HG02885 (cell line): ENCODE measurements at regions not wholly inside any gene's neighbourhood (a gene's known extent, or its start where the extent isn't known, plus 50 kb on each side); places are given as distances from the start of the nearest gene placed in this dataset.

Experiments used
- ATAC-seq: cut with Tn5 transposase; IDR thresholded peaks from one replicate; pipeline ENCODE4 v1.9.1; 2021; ENCODE audit warnings: mild to moderate bottlenecking; ENCODE audit not compliant: unreplicated experiment, poor library complexity

DNA sequence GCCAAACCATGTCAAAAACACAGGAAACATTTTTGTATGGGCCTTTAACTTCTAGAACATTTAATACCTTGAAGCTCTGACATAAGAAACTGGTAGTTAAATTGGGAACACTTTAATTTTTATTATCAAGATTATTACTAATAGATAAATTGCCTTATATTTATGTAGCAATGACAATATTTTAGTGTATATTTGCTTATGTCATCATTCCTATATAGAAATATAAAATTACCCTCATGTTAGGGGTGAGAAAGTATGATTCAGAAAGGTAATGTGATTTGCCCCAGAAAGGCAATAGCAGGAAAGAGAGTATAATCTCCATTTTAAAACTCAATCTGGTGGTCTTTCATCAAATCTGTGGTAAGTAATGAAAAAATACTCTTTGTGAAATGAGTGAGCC, 147.4 kb downstream of the IL15 start:
- no peak for ATAC-seq

DNA sequence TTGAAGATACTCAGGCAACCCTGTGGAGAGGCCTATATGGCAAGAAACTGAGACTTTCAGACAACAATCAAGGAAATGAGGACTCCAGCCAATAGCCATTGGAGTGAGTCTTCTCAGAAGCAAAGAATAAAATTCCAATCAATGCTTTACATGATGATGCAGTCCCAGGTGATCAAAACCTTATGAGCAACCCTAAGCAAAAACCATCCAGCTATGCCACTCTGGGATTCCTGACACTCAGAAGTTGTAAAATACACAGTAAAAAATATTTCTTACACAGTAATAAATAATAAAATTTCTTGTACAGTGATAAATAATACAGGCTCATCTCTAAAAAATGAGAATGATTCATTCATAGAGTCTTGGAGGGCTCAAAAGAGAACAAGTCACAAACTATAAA, 150.6 kb downstream of the IL15 start:
- ATAC-seq, result no peak

DNA sequence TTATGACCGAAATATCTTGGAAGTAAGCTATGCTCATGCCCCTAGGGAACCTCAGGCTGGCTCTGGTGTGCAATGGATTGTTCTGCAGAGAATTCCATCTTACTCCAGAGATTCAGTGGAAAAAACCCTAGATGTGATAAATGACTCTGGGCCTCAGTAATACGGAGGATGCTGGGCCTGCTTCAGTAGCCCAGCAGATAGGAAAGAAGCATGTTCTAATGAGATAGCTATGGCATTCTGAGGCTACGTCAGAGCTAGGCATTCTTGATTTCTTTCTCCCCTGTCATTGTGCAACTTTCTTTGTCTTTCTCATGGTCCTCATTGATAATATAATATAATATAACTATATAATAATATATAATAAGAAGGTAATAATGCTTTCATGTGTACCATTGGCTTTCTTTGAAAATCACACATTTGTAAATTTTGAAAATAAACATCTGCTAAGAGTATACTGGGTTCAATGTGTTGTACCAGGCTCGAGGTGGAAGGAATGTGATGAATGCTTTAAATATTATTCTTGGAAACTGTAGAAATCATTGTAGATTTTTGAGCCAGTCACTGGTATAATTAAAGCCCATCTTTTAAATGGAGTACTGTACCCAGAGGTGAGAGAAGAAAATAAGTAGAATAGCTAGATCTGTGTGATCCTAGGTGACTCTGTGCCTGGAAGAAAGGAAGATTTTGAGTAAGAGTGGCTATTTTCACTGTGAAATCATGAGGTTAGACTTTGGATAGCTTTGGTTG, 152.0 kb downstream of the IL15 start:
- ATAC-seq, result no peak

DNA sequence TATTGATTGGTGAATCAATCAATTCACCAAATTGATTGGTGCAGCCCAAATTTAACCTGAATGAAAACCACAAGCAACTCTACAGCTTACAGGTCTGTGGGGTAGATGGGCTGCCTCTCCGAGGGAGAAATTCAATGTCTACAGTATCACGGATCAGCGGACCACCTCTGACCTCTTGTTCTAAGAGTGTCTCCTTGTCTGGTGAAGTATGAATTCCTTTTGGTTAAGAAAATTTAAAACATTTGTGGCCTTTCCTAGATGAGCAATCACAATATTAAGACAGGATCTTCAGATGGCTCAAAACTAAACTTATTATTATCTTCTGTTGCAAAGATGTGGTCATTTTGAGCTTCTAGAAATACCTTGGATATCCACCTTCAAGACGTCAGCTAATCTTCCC, 153.3 kb downstream of the IL15 start:
- ATAC-seq, result no peak

DNA sequence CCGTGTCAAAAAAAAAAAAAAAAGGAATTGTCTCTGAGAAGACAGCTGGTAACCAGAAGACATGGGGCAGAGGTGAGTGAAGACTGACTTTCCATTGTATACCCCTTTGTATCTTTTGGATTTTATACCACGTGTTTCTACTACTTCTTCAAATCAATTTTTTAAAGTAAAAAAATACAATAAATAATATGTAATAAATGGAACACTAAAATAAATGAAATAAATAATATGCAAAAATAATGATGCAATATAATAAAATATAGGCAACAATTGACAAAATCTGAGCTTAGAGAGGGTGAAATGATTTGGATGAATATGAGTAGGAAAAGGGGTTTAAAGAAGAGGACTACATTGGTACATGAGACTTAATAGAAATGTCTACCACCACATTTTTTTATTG, 155.8 kb downstream of the IL15 start:
- ATAC-seq, result no peak

DNA sequence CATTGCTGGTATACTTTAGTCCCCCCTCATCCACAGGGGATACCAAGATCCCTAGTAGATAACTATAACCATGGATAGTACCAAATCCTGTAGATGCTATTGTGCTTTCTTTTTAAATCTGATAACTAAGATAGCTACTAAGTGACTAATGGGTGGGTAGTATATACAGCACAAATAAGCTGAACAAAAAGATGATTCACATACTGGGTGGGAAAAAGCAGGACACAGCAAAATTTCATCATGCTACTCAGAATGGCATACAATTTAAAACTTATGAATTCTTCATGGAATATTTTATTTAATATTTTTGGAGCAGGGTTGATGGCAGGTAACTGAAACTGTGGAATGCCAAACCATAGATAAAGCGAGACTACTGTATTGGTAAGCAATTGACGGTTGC, 161.6 kb downstream of the IL15 start:
- ATAC-seq, result no peak

DNA sequence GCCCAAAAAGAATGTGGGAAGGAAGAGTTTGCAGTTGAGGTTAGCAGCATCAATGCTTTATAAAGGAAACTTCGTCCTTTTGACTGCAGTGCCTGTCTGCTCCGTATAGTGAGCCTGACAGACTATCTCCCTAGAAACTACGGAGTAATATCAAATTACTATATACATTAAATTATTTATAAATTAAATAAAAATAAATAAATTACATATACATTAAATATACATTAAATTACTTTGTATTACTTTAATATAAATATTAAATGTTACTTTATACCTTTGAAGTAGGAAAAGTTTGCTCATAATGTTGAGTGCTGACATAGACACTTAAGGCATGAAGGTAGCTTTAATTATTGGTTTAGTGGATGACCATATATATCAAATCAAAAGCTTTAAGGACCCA, 165.2 kb downstream of the IL15 start:
- no peak for ATAC-seq

DNA sequence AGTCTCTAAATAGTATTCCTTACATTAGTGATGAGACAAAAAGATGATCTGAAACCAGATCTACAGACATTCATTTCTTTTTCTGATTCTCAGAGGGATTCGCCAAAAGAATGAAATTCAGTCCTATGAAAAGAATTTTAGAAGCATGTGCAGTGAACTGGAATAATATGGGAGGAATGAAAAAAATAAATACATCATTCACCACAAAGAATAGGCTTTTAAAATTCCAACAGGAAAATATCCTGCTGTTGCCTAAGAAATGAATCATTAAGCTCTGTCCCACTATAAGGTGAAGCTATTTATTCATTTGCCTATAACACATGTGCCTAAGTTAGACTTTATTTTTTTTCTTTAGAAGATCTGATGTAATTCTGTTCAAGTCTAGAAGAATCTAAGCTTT, 165.9 kb downstream of the IL15 start:
- no peak for ATAC-seq

DNA sequence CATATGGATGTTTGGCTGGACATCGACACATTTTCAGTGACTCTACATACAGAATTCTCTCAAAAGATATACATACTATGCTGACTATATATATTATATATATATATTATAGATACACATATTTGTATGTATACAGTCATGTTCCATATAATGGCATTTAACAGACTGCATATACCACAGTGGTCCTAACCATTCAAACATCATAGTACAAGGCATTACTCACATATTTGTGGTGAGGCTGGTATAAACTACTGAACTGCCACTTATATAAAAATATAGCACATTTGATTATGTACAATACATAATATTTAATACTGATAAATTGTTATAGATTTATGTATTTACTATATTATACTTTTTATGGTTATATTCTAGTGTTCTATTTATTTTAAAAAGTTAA, 168.5 kb downstream of the IL15 start:
- ATAC-seq, result no peak

DNA sequence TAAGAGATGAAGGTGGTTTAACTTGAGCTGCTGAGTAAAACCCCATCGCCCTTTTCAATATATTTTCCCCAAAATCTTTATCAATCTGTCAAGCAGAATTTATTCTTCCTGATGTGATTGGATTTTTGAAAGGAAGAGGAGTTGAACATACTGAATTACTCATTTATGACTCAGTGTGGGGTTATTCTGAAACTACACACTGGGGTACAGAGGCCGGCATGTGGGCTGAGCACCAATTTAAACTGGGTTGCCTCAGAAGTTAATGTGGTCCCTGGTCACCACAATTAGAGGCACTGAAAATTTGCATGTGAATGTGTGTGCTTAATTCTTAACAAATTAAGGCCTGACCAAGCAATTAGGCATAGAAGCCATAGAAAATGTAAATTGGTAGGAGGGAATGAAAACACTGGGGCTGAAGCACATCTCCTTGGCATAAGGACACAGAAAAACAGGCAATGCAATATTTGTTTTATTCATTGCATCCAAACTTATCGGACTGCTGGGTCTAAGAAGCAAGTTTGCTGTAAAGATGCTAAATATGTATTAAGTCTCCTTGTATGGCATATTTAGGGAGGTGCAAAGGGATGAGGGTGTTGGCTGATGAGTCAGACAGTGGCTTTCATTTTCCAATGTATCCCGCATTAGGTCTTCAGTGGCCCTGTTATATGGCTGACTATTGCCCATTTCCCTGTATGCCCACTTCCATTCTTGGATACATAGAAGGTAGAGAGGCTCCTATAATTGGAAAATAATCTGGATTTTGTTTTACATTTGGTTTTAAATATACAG, 170.9 kb downstream of the IL15 start:
- peak; percentile 55 for ATAC-seq

DNA sequence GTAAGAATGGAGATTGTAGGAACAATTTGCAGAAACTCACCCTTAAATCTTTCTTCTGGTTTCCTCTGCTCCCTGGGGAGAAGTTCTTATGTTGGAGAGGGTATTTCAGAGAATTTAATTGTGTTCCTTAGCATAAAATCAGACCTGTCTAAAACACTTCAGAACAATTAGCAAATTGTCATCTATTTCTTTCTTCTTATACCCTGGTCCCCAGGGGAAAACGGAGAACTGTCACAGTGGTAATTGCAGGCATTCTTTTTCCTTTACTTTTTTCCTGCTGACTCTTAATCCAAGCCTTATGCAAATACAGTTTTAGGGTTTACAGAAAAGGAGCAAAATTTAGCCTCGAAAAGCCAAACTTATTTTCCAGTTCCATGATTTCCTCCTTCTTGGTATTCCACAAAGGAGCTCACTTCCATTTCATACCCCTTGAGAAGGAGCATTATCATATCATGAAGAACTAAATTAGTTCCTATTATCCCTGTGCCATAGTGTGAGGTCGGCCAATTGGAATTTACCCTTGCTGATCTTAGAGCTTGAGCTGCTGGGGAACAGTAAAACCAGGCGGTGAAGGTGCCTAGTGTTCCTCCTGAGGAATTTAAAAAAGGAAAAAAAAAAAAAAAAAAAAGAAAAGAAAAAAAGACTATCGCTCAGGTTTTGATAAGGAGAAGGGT, 173.8 kb downstream of the IL15 start:
- ATAC-seq, result no peak

DNA sequence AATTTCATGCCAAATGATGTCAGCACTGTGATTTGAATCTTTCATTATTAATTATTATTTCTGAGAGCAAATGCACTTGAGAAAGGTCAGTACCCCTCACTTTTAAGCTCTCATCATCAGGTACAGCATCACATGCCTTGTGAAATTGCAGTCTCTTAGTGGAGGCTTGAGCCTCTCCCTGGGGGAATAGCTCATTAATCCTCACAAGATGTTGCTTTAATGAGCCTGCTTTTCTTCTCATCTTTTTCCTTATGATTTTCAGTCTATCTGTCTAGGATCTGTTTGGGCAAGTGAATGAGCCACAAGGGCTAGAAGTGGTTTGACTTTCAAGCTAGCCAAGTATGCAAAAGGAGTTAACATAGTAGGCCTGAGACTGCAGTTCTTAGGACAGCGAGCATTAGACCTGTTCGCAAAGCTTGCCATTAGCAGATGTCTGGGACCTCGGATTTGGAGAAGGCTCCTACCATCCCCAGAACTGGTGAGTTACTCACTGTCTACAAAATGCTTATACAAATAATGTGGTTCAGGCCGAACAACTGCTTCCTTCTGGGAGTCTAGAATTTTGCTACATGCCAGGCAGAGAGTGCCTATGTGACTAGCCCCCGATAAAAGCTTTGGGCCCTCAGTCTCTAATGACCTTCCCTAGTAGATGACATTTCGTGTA, 174.5 kb downstream of the IL15 start:
- no peak for ATAC-seq

DNA sequence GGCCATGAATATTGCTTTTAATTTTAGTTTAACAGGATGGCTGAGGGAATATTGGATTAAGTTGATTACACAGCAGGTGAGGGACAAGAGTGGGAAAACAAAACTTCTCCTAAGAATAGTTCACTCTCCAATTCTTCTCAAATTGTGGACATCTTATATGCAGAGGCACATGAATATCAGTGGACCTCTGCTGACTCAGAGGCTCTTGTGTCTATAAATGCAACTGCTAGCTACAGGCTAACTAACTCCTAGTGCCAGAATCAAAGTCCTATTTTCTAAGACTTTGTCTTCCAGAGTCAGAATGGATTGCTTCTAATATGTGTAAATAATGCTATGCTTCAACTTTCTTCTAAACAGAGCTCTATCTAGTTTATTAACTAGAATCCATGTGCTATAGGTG, 175.8 kb downstream of the IL15 start:
- ATAC-seq, result no peak

DNA sequence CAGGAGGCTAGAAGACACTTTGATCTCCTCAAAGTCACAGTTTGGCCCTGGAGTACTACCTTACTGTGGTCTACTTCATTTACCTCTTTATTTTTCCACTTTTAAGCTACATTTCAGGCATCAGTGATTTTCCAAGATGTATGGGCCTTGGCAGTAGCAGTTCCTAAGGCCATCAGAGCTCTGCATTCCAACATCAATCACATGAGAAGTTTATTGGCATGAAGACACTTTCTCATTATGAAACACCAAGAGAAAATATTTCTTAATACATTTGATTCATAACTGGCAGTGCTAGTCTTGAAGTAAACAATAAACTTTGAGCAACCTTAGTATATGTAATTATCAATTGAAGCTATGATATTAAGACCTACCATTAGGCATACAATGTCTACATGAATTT, 178.1 kb downstream of the IL15 start:
- no peak for ATAC-seq

DNA sequence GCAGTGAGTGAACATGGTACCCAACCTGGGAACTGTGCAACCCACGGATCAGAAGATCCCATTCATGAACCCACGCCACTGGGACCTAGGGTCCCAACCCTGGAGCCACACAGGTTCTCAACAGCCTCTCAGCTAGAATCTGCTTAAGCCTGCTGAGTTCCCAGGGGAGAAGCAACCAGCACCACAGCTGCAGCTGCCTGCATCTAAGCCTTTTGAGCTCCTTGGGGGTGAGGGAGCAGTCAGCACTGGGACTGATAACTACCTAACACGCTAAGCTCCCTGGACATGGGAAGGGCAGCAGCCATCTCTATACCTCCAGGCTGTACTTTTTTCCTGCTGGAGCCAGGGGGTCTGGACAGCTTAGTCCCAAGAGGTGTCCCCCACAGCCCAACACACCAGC, 179.3 kb downstream of the IL15 start:
- ATAC-seq, result no peak

DNA sequence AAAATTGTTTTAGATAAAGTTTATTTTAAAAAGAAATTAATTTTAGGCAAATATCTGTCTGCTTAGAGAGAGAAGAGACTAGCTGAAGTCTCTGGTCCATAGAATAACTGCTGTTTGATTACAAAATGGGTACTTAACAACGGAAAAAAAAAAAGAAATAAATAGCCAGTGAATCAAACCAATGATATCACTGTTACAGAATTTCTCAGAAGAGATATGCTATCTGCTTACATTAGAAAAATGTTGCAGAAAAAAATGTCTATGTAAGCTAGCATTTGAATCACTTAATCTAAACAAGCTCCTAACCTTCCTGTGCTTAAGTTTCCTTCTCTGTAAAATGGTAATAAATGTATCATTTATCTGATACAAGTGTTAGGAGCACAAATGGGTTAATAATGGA, 189.9 kb downstream of the IL15 start:
- ATAC-seq, result no peak

DNA sequence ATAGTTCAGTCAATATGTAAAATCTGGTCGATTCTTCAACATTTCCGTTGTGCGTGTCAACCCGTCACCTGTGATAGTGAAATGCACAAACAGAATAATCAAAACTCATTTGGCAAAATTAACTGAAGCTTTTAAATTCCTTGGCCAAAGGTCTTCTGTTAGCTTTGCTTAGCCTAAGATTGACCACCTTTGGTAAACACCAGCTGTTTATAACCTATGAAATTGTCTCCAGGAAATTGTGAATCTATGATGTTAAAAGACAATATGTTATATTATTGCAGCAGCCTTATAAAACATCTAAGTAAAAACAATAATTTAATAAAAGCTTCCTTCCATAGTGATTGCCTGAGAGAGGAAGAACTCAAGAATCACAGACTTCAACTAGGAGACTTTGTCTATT, 196.8 kb downstream of the IL15 start:
- no peak for ATAC-seq

DNA sequence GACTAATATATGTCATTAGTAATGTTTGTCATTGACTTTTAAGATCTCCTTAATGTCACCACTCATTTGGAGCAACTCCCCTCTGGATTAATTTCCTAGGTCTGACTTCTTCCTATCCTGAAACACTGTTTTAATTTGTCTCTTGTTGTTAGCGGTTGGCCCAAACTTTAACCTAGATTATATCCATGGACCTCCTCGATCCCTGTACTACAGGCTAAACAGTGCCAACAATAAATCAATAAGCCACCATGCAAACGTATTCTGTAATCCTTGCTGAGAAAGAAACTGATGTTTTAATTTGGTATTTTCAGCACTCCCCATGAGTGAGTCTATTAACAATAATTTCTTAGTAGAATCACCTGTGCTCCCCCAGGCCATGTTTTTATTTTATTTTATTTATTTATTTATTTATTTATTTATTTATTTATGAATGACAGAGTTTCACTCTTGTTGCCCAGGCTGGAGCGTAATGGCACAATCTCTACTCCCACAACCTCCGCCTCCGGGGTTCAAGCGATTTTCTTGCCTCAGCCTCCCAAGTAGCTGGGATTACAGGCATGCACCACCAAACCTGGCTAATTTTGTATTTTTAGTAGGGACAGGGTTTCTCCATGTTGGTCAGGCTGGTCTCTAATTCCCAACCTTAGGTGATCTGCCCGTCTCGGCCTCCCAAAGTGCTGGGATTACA, 204.1 kb downstream of the IL15 start:
- ATAC-seq, result no peak

DNA sequence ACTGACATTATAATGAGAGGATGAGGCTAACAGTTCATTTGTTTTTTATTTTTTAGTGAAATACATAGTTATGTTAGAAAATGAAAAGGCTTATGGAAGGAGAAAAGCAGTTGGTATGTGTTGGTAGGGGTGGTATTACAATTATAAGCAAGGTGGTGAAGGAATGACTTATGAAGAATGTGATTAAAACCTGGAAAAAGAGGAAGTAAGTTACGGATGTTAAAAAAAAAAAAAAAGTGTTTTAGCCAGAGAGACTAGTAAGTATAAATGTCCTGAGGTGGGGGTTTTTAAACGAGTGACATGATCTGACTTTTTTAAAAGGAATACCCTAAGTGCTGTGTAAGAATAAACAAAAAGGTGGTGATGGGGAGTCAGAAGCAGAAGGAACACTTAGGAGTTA, 206.8 kb downstream of the IL15 start:
- no peak for ATAC-seq

DNA sequence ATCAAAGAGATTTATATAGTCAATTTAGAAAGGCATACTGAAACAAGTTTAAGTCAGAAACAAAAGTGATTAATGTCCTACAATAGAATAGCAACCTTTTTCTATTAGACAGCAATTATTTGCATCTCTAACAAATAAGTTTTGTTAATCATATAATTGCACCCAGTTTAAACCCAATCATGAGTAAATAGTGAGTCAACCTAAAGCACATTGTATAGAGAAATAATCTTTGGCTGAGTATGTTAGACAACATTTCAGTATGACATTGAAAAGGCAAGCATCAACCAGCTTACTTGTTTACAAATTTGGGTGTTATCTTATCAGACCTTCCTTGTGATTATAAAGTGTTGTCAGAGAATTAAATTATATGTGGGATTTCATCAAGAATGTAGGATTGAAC, 209.5 kb downstream of the IL15 start:
- ATAC-seq, result no peak
